HepG2 (cell line): ENCODE measurements at regions not wholly inside any gene's neighbourhood (a gene's known extent, or its start where the extent isn't known, plus 50 kb on each side); places are given as distances from the start of the nearest gene placed in this dataset.

Experiments
- ATAC-seq: fragments of 200-7000 bp; cut with Tn5 transposase; 3 replicates; pipeline ENCODE4 v1.9.1; 2020; ENCODE audit warnings: mild to moderate bottlenecking, moderate library complexity
- BruUV-seq: library from RNA; stranded (reverse); fragments of 400-500 nt; replicated peaks from 2 replicates; lab custom pipeline; 2021; lab: Mats Ljungman, UMichigan
- CTCF ChIA-PET: fragments of 300-600 bp; formaldehyde crosslinking; extraction: SDS; loops from one replicate; lab custom pipeline; 2021; ENCODE audit warnings: low total read pairs, inconsistent platforms, low intra/inter-chr PET ratio; lab: Yijun Ruan, JAX
- POLR2A ChIA-PET: fragments of 350-600 bp; sonication (Branson Sonifier 250); formaldehyde crosslinking; loops from one replicate; lab custom pipeline; 2020; ENCODE audit warnings: antibody characterized with exemption, inconsistent platforms; lab: Yijun Ruan, JAX
- DNase-seq: peaks from one replicate; pipeline ENCODE4 v3.0.0-alpha.2; 2015; ENCODE audit warnings: low spot score
- FAIRE-seq: peaks from 3 replicates; lab custom pipeline; 2011; peaks lifted over from hg19 to GRCh38; lab: Jason Lieb, UNC
- H2AFZ ChIP-seq: one replicate; pipeline ENCODE4 v1.6.1; 2011; ENCODE audit warnings: low read length, inconsistent platforms
- H3K27ac ChIP-seq: fragments of 300-600 bp; 3 replicates; pipeline ENCODE4 v1.8.0; 2011; ENCODE audit warnings: mixed run types, mild to moderate bottlenecking, mixed read lengths, low read length, inconsistent platforms; ENCODE audit not compliant: insufficient read depth; ENCODE audit errors: extremely low read length
- H3K27me3 ChIP-seq, 2 experiments: fragments of 200-600 bp in 1 of 2; 2 replicates in 1 of 2; 3 replicates in 1 of 2; pipeline versions ENCODE4 v1.6.0 to v1.8.0; 2011; ENCODE audit warnings: low read length in 2 of 2, mild to moderate bottlenecking in 2 of 2, moderate library complexity in 2 of 2, inconsistent platforms in 1 of 2; ENCODE audit not compliant: insufficient read depth in 2 of 2, control insufficient read depth in 1 of 2
- H3K36me3 ChIP-seq, 2 experiments: fragments of 200-600 bp in 1 of 2; replicated peaks in 1 of 2; 2 replicates in 1 of 2; 3 replicates in 1 of 2; pipeline versions ENCODE4 v1.5.1 to v1.8.0; 2011; ENCODE audit warnings: low read length in 2 of 2, inconsistent platforms in 1 of 2; ENCODE audit not compliant: insufficient read depth in 2 of 2, control insufficient read depth in 1 of 2
- H3K4me1 ChIP-seq: 2 replicates; pipeline ENCODE4 v1.5.1; 2012; ENCODE audit warnings: low read length, inconsistent platforms; ENCODE audit not compliant: insufficient read depth
- H3K4me2 ChIP-seq: 2 replicates; pipeline ENCODE4 v1.6.0; 2011; ENCODE audit warnings: low read depth, low read length, inconsistent platforms
- H3K4me3 ChIP-seq, 3 experiments: fragments of 200-600 bp in 1 of 3; sonication (generic), shearing (Covaris generic) in 1 of 3; replicated peaks in 1 of 3; 2 replicates each; pipeline ENCODE4 v1.5.1; 2011 to 2016; ENCODE audit warnings: low read length in 3 of 3, inconsistent platforms in 2 of 3, low read depth in 2 of 3, mild to moderate bottlenecking in 2 of 3, control low read depth in 1 of 3, mixed read lengths in 1 of 3; ENCODE audit not compliant: insufficient read depth in 1 of 3
- H3K79me2 ChIP-seq: one replicate; pipeline ENCODE4 v1.6.1; 2011; ENCODE audit warnings: low read length, inconsistent platforms; ENCODE audit not compliant: insufficient read depth
- H3K9ac ChIP-seq: 2 replicates; pipeline ENCODE4 v1.6.0; 2011; ENCODE audit warnings: mild to moderate bottlenecking, low read depth, low read length, inconsistent platforms; ENCODE audit not compliant: insufficient read depth
- H3K9me3 ChIP-seq: 2 replicates; pipeline ENCODE4 v1.5.1; 2012; ENCODE audit warnings: mild to moderate bottlenecking, low read length
- H4K20me1 ChIP-seq: 2 replicates; pipeline ENCODE4 v1.6.0; 2011; ENCODE audit warnings: inconsistent platforms, mild to moderate bottlenecking, low read length, moderate library complexity; ENCODE audit not compliant: insufficient read depth
- FOXK2 ChIP-seq: fragments of 450-650 bp; IDR thresholded peaks from 2 replicates; pipeline ENCODE4 v1.6.1; 2016
- HNRNPH1 ChIP-seq: fragments of 200-400 bp; formaldehyde crosslinking; optimal IDR thresholded peaks from 2 replicates; pipeline ENCODE3; 2017; ENCODE audit warnings: mild to moderate bottlenecking, low read depth, low read length
- HOXD1 ChIP-seq: sonication (generic); formaldehyde crosslinking; IDR thresholded peaks from 2 replicates; pipeline ENCODE4 v1.5.0; 2020; ENCODE audit warnings: missing genetic modification reagents
- NAIF1 ChIP-seq: sonication (generic); formaldehyde crosslinking; IDR thresholded peaks from 2 replicates; pipeline ENCODE4 v1.5.0; 2020; ENCODE audit warnings: mild to moderate bottlenecking, missing genetic modification reagents, borderline replicate concordance
- NFKBIZ ChIP-seq: IDR thresholded peaks from 2 replicates; pipeline ENCODE4 v1.6.1; 2018; ENCODE audit warnings: missing genetic modification reagents, missing compliant biosample characterization
- SNRNP70 ChIP-seq: fragments of 200-400 bp; formaldehyde crosslinking; IDR thresholded peaks from 2 replicates; pipeline ENCODE4 v1.6.1; 2017; ENCODE audit warnings: mild to moderate bottlenecking, low read depth, low read length, moderate library complexity
- ZNF343 ChIP-seq: sonication (generic); formaldehyde crosslinking; IDR thresholded peaks from 2 replicates; pipeline ENCODE4 v1.4.0; 2020; ENCODE audit warnings: mild to moderate bottlenecking, missing genetic modification reagents
- ZNF749 ChIP-seq: sonication (generic); formaldehyde crosslinking; IDR thresholded peaks from 2 replicates; pipeline ENCODE4 v1.8.0; 2022; ENCODE audit warnings: mild to moderate bottlenecking, missing genetic modification reagents, moderate library complexity, borderline replicate concordance
- ZNF780A ChIP-seq: sonication (generic); formaldehyde crosslinking; IDR thresholded peaks from 2 replicates; pipeline ENCODE4 v1.8.0; 2022; ENCODE audit warnings: mild to moderate bottlenecking, missing genetic modification reagents, moderate library complexity
- ZSCAN25 ChIP-seq: sonication (generic); formaldehyde crosslinking; IDR thresholded peaks from 2 replicates; pipeline ENCODE4 v1.8.0; 2022; ENCODE audit warnings: mild to moderate bottlenecking, missing genetic modification reagents
- ZSCAN5A ChIP-seq: sonication (generic); formaldehyde crosslinking; IDR thresholded peaks from 2 replicates; pipeline ENCODE4 v1.8.0; 2022; ENCODE audit warnings: mild to moderate bottlenecking, missing genetic modification reagents, borderline replicate concordance
- WGBS: methylation state at CpG from one replicate; pipeline ENCODE4 v1.1.6; 2017; ENCODE audit warnings: low lambda C conversion rate; 5-methylcytosine and 5-hydroxymethylcytosine counted together
- in situ Hi-C: cut with HindIII; loops from 2 replicates; pipeline ENCODE4 v1.10.0; 2017; ENCODE audit warnings: low pct_unique_long_range_greater_than_20kb; ENCODE audit not compliant: extremely low pct_ligation_motif_present
- intact Hi-C: fragments of 100-400 bp; cut with micrococcal nuclease; formaldehyde crosslinking; loops from one replicate; pipeline ENCODE4 v1.10.0; 2022; ENCODE audit not compliant: unreplicated experiment

GRCh38 chr4:10947898-10948297 is 263.3 kb upstream of the CLNK start (continued):
- no peak for TF ChIP-seq NAIF1 (CRISPR knock-in tag)
- TF ChIP-seq, all 625 proteins: peak for 0

- no peak overlapping the region for H3K4me2 ChIP-seq
- ATAC-seq (no peak), DNase-seq (no peak), FAIRE-seq (no peak)
- no peak overlapping the region for H2AFZ ChIP-seq
- no peak overlapping the region for H3K9ac ChIP-seq
- BruUV-seq: no TSS peak
- in situ Hi-C loops (no loop called here), intact Hi-C loops (no loop called here)
- H3K4me3 ChIP-seq: no peak overlapping the region
- peaks cover 88% of the 10 kb centered on the region for H3K9me3 ChIP-seq
- H3K27ac ChIP-seq: no peak overlapping the region
- no peak for TF ChIP-seq ZSCAN25 (CRISPR knock-in tag)
- TF ChIP-seq SNRNP70: no peak
- TF ChIP-seq HOXD1 (CRISPR knock-in tag): no peak
- no peak for TF ChIP-seq ZNF749 (CRISPR knock-in tag)
- no peak for TF ChIP-seq ZNF780A
- TF ChIP-seq ZSCAN5A (CRISPR knock-in tag): no peak
- no peak for TF ChIP-seq ZNF343 (CRISPR knock-in tag)
- TF ChIP-seq FOXK2: no peak
- TF ChIP-seq HNRNPH1: no peak
- no peak for TF ChIP-seq NFKBIZ (CRISPR knock-in tag)
- H4K20me1 ChIP-seq: no peaks in the 10 kb centered on the region
- 5% methylated on average over 1 of the region's 1 CpG for WGBS
- ChIA-PET CTCF (no interaction called here), POLR2A (no interaction called here)
- no peaks in the 10 kb centered on the region for H3K4me1 ChIP-seq
- no peaks in the 10 kb centered on the region for H3K79me2 ChIP-seq
- H3K36me3 ChIP-seq: no peaks in the 10 kb centered on the region
- H3K27me3 ChIP-seq: no peaks in the 10 kb centered on the region
Measured at GRCh38 chr4:10944321-10944720, 259.8 kb upstream of the CLNK start.
